ENCODE measurements at regions not wholly inside any gene's neighbourhood (a gene's known extent, or its start where the extent isn't known, plus 50 kb on each side); places are given as distances from the start of the nearest gene placed in this dataset.

DNA sequence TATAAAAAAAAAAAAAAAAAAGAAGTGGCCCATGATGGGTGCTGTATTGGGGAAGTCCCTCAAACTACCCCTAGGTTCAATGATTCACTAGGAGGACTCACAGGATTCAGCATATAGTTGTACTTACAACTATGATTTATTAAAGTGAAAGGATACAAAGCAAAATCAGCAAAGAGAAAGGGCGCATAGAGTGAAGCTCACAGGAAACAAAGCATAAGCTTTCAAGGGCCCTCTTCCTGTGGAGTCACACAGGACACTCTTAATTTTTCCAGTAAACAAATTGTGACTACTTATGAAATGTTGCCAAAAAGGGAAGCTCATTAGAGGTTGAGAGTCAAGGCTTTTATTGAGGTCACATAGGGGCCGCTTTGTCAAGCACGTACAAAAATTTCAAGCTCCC is 153.7 kb upstream of the GAP43 start:
- TF ChIP-seq REST (IDR thresholded peaks at IDR 0.05) = no peak
- no peak for TF ChIP-seq HOXA7 (CRISPR knock-in tag; IDR thresholded peaks at IDR 0.05)
- TF ChIP-seq JUN (IDR thresholded peaks at IDR 0.05) = no peak
- no peak for TF ChIP-seq EP300 (IDR thresholded peaks at IDR 0.05)
- TF ChIP-seq, protein P1, sequence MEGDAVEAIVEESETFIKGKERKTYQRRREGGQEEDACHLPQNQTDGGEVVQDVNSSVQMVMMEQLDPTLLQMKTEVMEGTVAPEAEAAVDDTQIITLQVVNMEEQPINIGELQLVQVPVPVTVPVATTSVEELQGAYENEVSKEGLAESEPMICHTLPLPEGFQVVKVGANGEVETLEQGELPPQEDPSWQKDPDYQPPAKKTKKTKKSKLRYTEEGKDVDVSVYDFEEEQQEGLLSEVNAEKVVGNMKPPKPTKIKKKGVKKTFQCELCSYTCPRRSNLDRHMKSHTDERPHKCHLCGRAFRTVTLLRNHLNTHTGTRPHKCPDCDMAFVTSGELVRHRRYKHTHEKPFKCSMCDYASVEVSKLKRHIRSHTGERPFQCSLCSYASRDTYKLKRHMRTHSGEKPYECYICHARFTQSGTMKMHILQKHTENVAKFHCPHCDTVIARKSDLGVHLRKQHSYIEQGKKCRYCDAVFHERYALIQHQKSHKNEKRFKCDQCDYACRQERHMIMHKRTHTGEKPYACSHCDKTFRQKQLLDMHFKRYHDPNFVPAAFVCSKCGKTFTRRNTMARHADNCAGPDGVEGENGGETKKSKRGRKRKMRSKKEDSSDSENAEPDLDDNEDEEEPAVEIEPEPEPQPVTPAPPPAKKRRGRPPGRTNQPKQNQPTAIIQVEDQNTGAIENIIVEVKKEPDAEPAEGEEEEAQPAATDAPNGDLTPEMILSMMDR (IDR thresholded peaks at IDR 0.05) = no peak
- no peak for TF ChIP-seq KDM5A (IDR thresholded peaks at IDR 0.05)
- no peak for TF ChIP-seq MYC (IDR thresholded peaks at IDR 0.05; ENCODE audit: borderline replicate concordance, low read length)
- TF ChIP-seq POLR2A (IDR thresholded peaks at IDR 0.05; ENCODE audit: low read length) = no peak
- TF ChIP-seq CEBPB (IDR thresholded peaks at IDR 0.05) = no peak
- no peak for TF ChIP-seq POLR2AphosphoS2 (conservative IDR thresholded peaks at IDR 0.05; ENCODE audit: low read length)

Measured in A549 (cell line).